Naive thymus-derived CD4-positive, alpha-beta T cell (primary cell): ENCODE measurements at regions not wholly inside any gene's neighbourhood (a gene's known extent, or its start where the extent isn't known, plus 50 kb on each side); places are given as distances from the start of the nearest gene placed in this dataset.
A peak's percentile ranks its signal among the peaks of the same experiment; 100 is the strongest.

Experiments
- ATAC-seq: fragments of 150-1000 bp; cut with Tn5 transposase; 2 replicates; pipeline ENCODE4 v1.10.0; 2021; ENCODE audit warnings: mild to moderate bottlenecking, moderate library complexity
- CTCF ChIA-PET: fragments of 350-600 bp; sonication (Branson Sonifier 250); formaldehyde crosslinking; loops from one replicate; lab custom pipeline; 2021; ENCODE audit warnings: antibody characterized with exemption; lab: Charles Lee
- POLR2A ChIA-PET: fragments of 350-600 bp; sonication (Branson Sonifier 250); formaldehyde crosslinking; loops from one replicate; lab custom pipeline; 2021; ENCODE audit warnings: antibody characterized with exemption, inconsistent platforms; lab: Charles Lee
- DNase-seq, 9 donors: peaks; one replicate each; pipeline versions ENCODE4 v3.0.0 to v3.0.0-alpha.2; 2020 to 2022; ENCODE audit warnings: mixed read lengths in 1 of 9
- H3K27ac ChIP-seq: one replicate; pipeline ENCODE4 v1.7.0; 2013; ENCODE audit warnings: mild to moderate bottlenecking, low read depth, low read length, moderate library complexity
- H3K27me3 ChIP-seq, 2 donors: one replicate each; pipeline ENCODE4 v1.7.0; 2013; ENCODE audit warnings: low read length in 2 of 2, mild to moderate bottlenecking in 2 of 2, moderate library complexity in 2 of 2; ENCODE audit not compliant: control insufficient read depth in 2 of 2, insufficient read depth in 2 of 2
- H3K36me3 ChIP-seq, 3 experiments: 1 replicate in 2 of 3; 2 replicates in 1 of 3; pipeline ENCODE4 v1.7.0; 2013; ENCODE audit warnings: low read length in 3 of 3, mild to moderate bottlenecking in 3 of 3, moderate library complexity in 1 of 3; ENCODE audit not compliant: insufficient read depth in 3 of 3, control insufficient read depth in 2 of 3
- H3K4me1 ChIP-seq, 2 donors: one replicate each; pipeline ENCODE4 v1.7.0; 2013; ENCODE audit warnings: low read length in 2 of 2, mild to moderate bottlenecking in 2 of 2, moderate library complexity in 1 of 2; ENCODE audit not compliant: control insufficient read depth in 2 of 2, insufficient read depth in 2 of 2
- H3K4me3 ChIP-seq: 2 replicates; pipeline ENCODE4 v1.7.0; 2013; ENCODE audit warnings: mild to moderate bottlenecking, low read length
- H3K9me3 ChIP-seq, 3 experiments: 1 replicate in 2 of 3; 2 replicates in 1 of 3; pipeline ENCODE4 v1.7.0; 2013; ENCODE audit warnings: low read length in 3 of 3; ENCODE audit not compliant: control insufficient read depth in 2 of 3
- H3K27ac Mint-ChIP-seq, 9 donors: one replicate each; pipeline ENCODE4 v1.8.0; 2020 to 2022; ENCODE audit warnings: mixed read lengths in 9 of 9, mild to moderate bottlenecking in 8 of 9, moderate library complexity in 5 of 9, inconsistent platforms in 2 of 9
- H3K27me3 Mint-ChIP-seq, 5 donors: one replicate each; pipeline ENCODE4 v1.8.0; 2021 to 2022; ENCODE audit warnings: mixed read lengths in 5 of 5, mild to moderate bottlenecking in 1 of 5
- H3K36me3 Mint-ChIP-seq, 5 donors: one replicate each; pipeline ENCODE4 v1.8.0; 2020 to 2022; ENCODE audit warnings: mixed read lengths in 5 of 5, mild to moderate bottlenecking in 3 of 5, inconsistent platforms in 1 of 5
- H3K4me1 Mint-ChIP-seq, 7 donors: one replicate each; pipeline ENCODE4 v1.8.0; 2020 to 2022; ENCODE audit warnings: mixed read lengths in 7 of 7, mild to moderate bottlenecking in 3 of 7, inconsistent platforms in 1 of 7
- H3K4me3 Mint-ChIP-seq, 10 donors: one replicate each; pipeline ENCODE4 v1.8.0; 2020 to 2022; ENCODE audit warnings: mild to moderate bottlenecking in 10 of 10, mixed read lengths in 10 of 10, moderate library complexity in 6 of 10, inconsistent platforms in 2 of 10
- H3K9me3 Mint-ChIP-seq, 11 donors: one replicate each; pipeline ENCODE4 v1.8.0; 2020 to 2022; ENCODE audit warnings: mixed read lengths in 11 of 11, mild to moderate bottlenecking in 4 of 11, inconsistent platforms in 1 of 11, moderate library complexity in 1 of 11
- intact Hi-C, 2 donors: fragments of 100-400 bp; cut with micrococcal nuclease; formaldehyde crosslinking; loops; one replicate each; pipeline ENCODE4 v1.15.1; 2023

DNA sequence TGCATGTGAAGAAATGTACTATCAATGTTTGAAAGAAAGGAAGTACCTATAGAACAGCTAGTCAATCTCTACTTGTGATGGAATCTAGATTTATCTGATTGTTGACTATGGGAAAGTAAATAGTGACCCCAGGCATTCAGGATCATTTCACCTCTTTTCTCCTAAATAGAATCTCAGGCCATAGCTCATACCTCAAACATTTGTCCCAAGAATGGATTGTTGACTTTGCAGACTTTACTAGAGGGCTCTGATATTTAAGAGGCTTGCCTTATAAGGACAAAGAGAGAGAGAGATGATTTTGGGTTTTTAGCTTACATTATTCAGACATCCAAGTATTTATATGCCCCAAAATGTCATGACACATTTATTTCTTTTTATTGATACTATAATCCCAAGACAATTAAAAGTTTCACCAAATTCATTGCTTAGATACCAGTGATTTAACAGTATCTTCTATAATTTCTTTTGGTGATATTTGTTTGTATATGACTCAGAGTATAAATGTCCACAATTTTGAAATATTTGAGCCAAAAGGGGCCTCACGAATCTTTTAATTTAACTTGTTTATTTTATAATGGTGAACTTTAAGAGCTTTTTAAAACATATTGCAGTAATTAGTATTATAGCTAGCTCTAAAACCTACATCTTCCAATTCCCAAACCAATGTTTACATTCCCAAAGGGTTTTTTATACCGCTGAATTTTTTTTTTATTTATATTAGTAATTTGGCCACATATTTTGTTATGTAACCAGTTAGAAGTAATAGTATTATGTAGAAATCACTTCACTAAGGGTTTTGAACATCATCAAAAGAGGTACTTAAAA, 614.1 kb downstream of the PCDH7 start:
- Histone ChIP-seq H3K9me3 (no peaks in the 10 kb centered on the region), H3K36me3 (no peaks in the 10 kb centered on the region), H3K27me3 (no peaks in the 10 kb centered on the region), H3K4me1 (no peaks in the 10 kb centered on the region), H3K27ac (no peak overlapping the region), H3K4me3 (no peak overlapping the region)
- ATAC-seq (no peak), DNase-seq (no peak)
- peaks cover 0 to 15% (median 2%) of the 10 kb centered on the region in 11 donors for H3K9me3 Mint-ChIP-seq
- intact Hi-C loops: no loop called here
- ChIA-PET POLR2A (no interaction called here), CTCF (interaction anchor here (0.6 kb wide), 1 partner anchor 28 kb away, joined by 3 read pairs; no protein-coding TSS in a partner anchor)
- no peaks in the 10 kb centered on the region for H3K36me3 Mint-ChIP-seq
- no peaks in the 10 kb centered on the region for H3K27me3 Mint-ChIP-seq
- H3K4me1 Mint-ChIP-seq: no peaks in the 10 kb centered on the region
- no peak overlapping the region for H3K4me3 Mint-ChIP-seq
- H3K27ac Mint-ChIP-seq: no peak overlapping the region

GRCh38 chr4:31338000-31338399, 617.8 kb downstream of the PCDH7 start:
- POLR2A ChIA-PET: no interaction called here
- no peak for DNase-seq
- no peak for ATAC-seq
- Mint-ChIP-seq H3K27ac (no peak overlapping the region), H3K36me3 (no peaks in the 10 kb centered on the region), H3K4me3 (no peak overlapping the region), H3K27me3 (no peaks in the 10 kb centered on the region), H3K4me1 (no peaks in the 10 kb centered on the region), H3K9me3 (peaks cover 5 to 35% (median 17%) of the 10 kb centered on the region in 11 donors)
- Histone ChIP-seq H3K9me3 (peaks cover 0 to 5% (median 0%) of the 10 kb centered on the region in 3 experiments), H3K4me1 (no peaks in the 10 kb centered on the region), H3K36me3 (no peaks in the 10 kb centered on the region), H3K27ac (no peak overlapping the region), H3K27me3 (no peaks in the 10 kb centered on the region), H3K4me3 (no peak overlapping the region)
- intact Hi-C loops: no loop called here
- CTCF ChIA-PET: no interaction called here

GRCh38 chr4:31341601-31342359, 621.6 kb downstream of the PCDH7 start:
- H3K27ac Mint-ChIP-seq: peak overlapping the region in 1 of 9 donors; percentile 8

DNA sequence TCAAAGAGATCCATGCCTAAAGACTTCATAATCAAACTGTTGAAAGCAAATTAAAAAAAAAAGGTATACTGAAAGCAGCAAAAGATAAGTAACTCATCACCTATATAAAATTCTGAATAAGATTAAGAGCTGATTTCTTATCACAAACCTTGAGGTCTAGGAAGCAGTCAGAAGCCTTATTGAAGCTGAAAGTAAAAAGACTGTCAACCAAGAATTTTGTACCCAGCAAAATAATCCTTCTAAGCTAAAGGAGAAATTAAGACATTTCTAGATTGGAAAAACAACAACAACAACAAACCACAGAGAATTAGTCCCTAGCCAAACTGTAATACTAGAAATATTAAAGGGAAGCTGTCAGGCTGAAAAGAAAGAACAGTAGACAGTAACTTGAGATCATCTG, 622.9 kb downstream of the PCDH7 start:
- Mint-ChIP-seq H3K4me1 (no peaks in the 10 kb centered on the region), H3K36me3 (no peaks in the 10 kb centered on the region), H3K4me3 (no peak overlapping the region), H3K27me3 (no peaks in the 10 kb centered on the region), H3K9me3 (peaks cover 5 to 31% (median 18%) of the 10 kb centered on the region in 11 donors), H3K27ac (no peak overlapping the region)
- no peak for DNase-seq
- peaks cover 0 to 5% (median 0%) of the 10 kb centered on the region in 3 experiments for H3K9me3 ChIP-seq
- no peak overlapping the region for H3K4me3 ChIP-seq
- intact Hi-C loops: no loop called here
- no peak for ATAC-seq
- no peaks in the 10 kb centered on the region for H3K4me1 ChIP-seq
- no peaks in the 10 kb centered on the region for H3K36me3 ChIP-seq
- no peaks in the 10 kb centered on the region for H3K27me3 ChIP-seq
- ChIA-PET POLR2A (no interaction called here), CTCF (no interaction called here)
- H3K27ac ChIP-seq: no peak overlapping the region

More at GRCh38 chr4:31341601-31342359, 621.6 kb downstream of the PCDH7 start:
- Mint-ChIP-seq H3K36me3 (no peaks in the 10 kb centered on the region), H3K4me1 (no peaks in the 10 kb centered on the region), H3K9me3 (peaks cover 5 to 31% (median 18%) of the 10 kb centered on the region in 11 donors), H3K4me3 (no peak overlapping the region), H3K27me3 (no peaks in the 10 kb centered on the region)
- intact Hi-C loops: no loop called here
- H3K27ac ChIP-seq: no peak overlapping the region
- ChIA-PET CTCF (no interaction called here), POLR2A (interaction anchor here (0.7 kb wide), 1 partner anchor 459 kb away, joined by 3 read pairs; no protein-coding TSS in a partner anchor)
- H3K4me3 ChIP-seq: no peak overlapping the region
- ATAC-seq (no peak), DNase-seq (no peak)
- H3K27me3 ChIP-seq: no peaks in the 10 kb centered on the region
- H3K9me3 ChIP-seq: peaks cover 0 to 5% (median 0%) of the 10 kb centered on the region in 3 experiments
- no peaks in the 10 kb centered on the region for H3K36me3 ChIP-seq
- H3K4me1 ChIP-seq: no peaks in the 10 kb centered on the region

DNA sequence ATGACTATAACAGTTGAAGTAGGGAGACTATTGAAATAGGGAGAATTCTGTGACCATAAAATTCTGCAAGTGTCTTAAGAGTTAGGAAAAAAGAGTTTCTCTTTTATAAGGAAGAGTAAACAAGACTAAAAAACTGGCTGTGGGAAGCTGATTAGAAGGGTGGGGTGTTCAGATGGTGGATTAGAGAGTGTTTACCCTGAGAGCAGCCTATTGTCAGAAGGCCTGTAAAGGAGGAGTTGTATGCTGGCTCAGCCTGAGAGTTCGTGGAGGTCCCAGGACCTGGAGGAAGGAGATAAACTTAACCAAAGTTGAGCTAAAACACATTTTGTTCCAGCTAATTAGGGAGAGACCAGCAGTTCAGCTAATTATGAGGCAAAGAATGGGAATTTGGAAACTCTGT, 629.7 kb downstream of the PCDH7 start:
- Histone ChIP-seq H3K36me3 (no peaks in the 10 kb centered on the region), H3K4me3 (no peak overlapping the region), H3K9me3 (no peaks in the 10 kb centered on the region), H3K27ac (no peak overlapping the region), H3K27me3 (no peaks in the 10 kb centered on the region), H3K4me1 (no peaks in the 10 kb centered on the region)
- DNase-seq (no peak), ATAC-seq (no peak)
- H3K36me3 Mint-ChIP-seq: no peaks in the 10 kb centered on the region
- no peak overlapping the region for H3K27ac Mint-ChIP-seq
- CTCF ChIA-PET: no interaction called here
- H3K4me1 Mint-ChIP-seq: no peaks in the 10 kb centered on the region
- H3K4me3 Mint-ChIP-seq: no peak overlapping the region
- POLR2A ChIA-PET: no interaction called here
- no peaks in the 10 kb centered on the region for H3K27me3 Mint-ChIP-seq
- peaks cover 0 to 13% (median 3%) of the 10 kb centered on the region in 11 donors for H3K9me3 Mint-ChIP-seq
- intact Hi-C loops: no loop called here

- no peaks in the 10 kb centered on the region for H3K27me3 ChIP-seq
- ATAC-seq: no peak
- POLR2A ChIA-PET: no interaction called here
- H3K4me1 ChIP-seq: no peaks in the 10 kb centered on the region
- Mint-ChIP-seq H3K27ac (no peak overlapping the region), H3K9me3 (peaks cover 0 to 5% (median 3%) of the 10 kb centered on the region in 11 donors), H3K4me3 (no peak overlapping the region), H3K27me3 (no peaks in the 10 kb centered on the region), H3K4me1 (no peaks in the 10 kb centered on the region), H3K36me3 (no peaks in the 10 kb centered on the region)
- H3K36me3 ChIP-seq: no peaks in the 10 kb centered on the region
- no peak overlapping the region for H3K27ac ChIP-seq
- no peaks in the 10 kb centered on the region for H3K9me3 ChIP-seq
- no peak overlapping the region for H3K4me3 ChIP-seq
- no peak for DNase-seq
- intact Hi-C loops: no loop called here
- CTCF ChIA-PET: no interaction called here
Observed at GRCh38 chr4:31351695-31352094, 631.5 kb downstream of the PCDH7 start.
